Dedifferentiated amniotic fluid mesenchymal stem cell (primary cell): ENCODE measurements at regions not wholly inside any gene's neighbourhood (a gene's known extent, or its start where the extent isn't known, plus 50 kb on each side); places are given as distances from the start of the nearest gene placed in this dataset.
"Not testable (repeated sequence)": the region's sequence is repeated elsewhere in the genome, so short reads cannot be mapped to it uniquely, and the experiment has no call there.

ENCODE experiments used
- DNase-seq: peaks from one replicate; pipeline ENCODE4 v3.0.0-alpha.2; 2016; ENCODE audit errors: extremely low spot score

DNA sequence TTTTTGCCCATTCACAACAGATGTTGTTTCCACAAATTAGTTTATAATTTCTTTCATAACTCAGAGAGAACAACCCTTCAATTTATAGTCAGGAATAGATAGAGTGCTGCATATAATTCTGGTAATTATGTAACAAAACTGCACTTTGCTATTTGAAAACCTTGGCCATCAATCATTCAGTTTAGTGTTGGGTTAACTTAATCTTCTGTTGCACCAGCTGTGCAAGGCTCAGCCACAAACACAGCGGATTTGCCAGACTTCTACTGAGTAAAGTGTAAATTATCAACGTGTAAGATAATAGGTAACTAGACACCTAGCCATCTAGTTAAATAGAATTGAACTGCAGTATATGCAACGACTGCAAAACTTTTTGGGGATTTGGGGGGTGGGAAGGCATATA lies 1064.3 kb upstream of the EPHA6 start:
- no peak for DNase-seq

DNA sequence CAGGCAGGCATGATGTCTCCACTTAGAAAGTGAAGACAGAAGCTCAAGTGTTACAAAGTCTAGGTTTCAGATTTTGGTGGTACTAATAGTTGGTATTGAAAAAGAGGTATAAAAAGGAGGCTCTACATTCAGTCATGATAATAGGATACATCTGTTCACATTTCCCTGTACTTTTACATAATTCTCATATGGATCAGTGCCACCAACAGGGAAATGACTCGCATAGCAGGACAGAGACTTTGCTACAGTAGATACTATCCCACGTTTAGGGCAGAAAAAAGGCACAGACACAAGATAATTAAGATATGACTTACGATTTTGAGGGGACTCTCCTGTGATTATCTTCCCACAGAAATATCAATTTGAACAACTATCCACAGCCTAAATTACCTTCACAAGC lies 1062.9 kb upstream of the EPHA6 start:
- no peak for DNase-seq

DNA sequence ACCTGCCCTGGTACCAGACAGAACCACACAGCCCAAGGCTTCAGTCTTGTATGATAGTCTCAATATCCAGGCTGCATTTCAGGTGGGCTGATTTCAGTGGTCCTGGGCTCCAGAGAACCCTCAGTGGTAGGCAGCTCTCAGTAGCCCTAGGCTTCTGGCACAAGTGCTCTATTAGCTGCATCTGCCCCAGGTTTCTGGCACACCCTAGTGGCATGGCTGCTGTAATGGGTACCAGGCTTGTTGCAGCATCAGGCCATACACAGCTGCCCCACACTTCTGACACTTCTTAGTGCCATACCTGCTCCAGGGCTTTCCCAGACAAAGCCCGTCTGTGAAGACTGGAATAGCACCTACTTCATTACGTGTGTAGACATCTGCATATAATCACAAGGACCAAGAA lies 1062.2 kb upstream of the EPHA6 start:
- DNase-seq, result no peak

DNA sequence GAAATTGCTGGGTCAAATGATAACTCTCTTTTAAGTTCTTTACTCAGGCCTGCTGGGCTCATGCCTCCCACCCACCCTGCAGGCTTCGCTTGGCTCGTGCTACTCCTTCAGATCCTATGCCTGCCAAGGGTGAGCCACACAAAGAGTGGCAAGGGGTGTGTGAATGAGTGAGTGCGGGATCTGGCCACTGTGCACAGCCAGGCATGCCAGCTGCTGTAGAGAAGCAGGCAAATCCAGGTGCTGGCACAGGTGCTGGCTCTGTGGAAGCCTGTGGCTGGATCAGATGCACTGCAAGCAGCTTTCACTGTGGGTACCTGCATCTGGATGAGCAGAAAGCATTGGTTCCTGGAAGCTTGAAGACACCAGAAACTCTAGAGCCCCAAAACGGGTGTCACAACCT lies 1055.7 kb upstream of the EPHA6 start:
- DNase-seq, result no peak

DNA sequence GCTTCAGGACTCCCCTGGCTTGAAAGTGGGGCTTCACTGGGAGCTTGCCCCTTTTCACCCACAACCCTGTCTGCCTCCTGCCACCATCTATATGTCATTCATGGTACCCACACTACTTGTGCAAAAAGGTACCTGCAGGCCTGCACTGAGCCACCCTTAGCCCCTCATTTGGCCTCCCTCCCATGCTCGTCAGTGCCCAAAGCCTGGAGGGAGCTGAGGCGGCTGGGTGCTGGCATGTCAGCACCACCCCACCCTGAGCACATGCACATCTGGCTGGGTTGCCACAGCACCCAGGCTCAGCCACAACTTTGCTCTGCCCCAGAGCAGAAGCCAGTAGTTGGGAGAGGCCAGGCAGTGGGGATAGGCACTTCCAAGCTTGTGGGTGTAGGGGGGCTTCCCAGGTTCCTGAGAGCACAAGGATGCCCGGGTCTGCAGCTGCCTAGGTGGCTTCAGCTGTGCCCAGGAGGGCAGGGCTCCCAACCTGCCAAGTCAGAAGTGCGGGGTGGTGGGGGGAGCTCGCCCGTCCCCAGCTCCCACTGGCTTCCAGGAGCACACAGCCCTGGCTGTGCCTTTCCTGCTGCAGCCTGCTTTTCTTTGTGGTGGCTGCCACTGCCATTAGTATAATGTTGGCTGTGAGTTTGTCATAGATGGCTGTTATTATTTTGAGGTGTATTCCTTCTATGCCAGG lies 1054.6 kb upstream of the EPHA6 start:
- no peak for DNase-seq

DNA sequence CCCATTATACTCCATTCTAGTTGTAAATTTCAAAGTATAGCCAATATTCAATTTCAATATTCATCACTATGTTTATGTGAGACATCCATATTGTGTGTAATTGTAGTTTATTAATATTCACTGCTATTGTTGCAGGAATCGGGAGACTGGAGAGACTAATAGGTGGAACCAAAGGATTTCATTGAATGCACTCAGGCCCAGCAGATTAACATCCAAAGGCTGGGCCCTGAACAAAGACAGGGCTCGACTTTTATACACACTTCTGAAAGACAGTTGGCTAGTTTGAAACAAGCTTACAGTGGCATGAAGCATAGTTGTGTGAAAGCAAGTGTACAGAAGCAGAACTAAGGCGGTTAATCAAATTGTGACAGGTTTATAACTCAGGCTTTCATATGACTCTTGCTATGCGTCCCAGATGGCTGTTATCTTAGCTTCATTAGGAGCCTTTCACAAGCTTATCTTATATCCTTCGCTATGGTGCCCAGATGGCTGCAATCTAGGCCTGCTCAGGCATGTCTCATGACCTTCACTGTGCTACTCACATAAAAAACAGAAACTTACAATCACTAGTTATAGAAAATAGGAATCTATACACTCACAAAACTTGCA lies 1038.8 kb upstream of the EPHA6 start:
- no peak for DNase-seq

DNA sequence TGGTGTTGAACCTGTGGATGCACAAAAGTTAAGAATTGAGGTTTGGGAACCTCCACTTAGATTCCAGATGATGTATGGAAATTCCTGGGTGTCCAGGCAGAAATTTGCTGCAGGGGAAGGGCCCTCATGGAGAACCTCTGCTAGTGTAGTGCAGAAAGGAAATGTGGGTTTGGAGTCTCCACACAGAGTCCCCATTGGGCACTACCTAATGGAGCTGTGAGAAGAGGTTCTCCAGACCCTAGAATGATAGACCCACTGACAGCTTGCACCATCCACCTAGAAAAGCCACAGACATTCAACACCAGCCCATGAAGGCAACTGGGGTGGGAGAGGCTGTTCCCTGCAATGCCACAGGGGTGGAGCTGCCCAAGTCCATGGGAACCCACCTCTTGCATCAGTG lies 1032.8 kb upstream of the EPHA6 start:
- DNase-seq, result no peak

DNA sequence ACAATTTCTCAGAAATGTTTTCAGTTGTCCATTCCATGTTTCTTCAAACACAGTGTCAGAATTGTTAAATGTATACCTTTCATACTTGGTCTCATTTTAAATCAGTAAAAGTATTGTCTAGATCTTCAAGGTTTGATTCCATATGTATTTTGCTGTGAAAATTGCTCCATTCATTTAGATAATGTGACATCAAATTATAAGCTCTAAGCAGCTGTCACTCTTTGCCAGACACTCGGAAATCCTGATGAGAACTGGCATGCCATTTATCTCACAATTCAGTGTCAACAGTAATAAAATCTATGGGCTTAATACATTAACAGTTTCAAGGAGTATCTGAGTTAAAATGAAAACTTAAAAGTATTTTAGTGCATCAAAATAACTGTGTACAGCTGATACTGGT lies 1025.3 kb upstream of the EPHA6 start:
- DNase-seq, result no peak

DNA sequence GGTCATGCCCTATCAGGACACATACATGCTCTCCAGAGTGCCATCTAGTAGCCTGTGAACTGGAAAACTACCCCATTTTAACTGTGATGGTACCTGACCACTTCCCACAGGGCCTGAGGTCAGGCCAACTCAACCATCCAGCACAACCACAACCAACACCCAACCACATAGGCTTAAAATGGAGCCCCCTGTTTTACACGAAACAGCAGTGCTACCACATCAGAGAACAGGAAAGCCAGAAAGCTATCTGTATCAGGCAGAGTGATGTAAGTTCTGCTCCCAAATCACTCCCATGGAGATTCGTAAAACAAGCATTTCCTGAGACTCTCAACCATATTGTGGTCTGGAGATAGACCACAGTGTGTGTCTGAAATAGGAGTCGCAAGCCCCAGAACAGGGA lies 1017.3 kb upstream of the EPHA6 start:
- DNase-seq, result no peak

DNA sequence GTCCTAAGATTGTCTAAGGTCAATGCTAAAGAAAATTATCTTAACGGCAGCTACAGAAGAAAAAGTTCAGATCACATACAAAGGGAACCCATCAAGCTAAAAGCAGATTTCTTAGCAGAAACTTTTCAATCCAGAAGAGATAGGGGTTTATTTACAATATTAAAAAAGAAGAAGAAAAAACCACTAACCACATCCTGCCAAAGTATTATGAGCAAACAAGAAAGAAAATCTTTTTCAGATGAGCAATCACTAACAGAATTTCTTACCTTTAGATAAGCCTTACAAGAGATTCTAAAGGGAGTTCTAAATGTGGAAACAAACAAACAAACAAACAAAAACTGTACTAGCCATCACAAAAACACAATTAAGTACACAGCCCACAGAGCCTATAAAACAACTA lies 1015.8 kb upstream of the EPHA6 start:
- DNase-seq, result no peak

DNA sequence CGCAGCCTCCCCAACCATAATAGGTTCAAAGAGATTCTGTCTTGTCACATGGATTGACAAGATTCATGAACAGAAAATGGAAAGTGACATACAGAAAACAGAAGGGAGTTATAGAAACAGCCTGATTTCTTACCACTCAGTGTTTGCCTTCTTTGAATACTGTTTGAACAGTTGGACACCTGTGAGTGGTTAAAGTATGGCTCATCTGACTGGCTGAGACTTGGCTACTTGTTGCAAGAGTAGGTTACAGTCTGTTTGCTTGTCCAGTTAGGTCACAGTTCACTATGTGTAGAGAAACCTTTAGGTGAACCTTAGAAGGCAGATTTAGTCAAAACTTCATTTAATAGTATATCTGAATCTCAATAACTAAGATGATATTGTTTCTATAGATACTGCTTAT lies 1003.9 kb upstream of the EPHA6 start:
- no peak for DNase-seq

DNA sequence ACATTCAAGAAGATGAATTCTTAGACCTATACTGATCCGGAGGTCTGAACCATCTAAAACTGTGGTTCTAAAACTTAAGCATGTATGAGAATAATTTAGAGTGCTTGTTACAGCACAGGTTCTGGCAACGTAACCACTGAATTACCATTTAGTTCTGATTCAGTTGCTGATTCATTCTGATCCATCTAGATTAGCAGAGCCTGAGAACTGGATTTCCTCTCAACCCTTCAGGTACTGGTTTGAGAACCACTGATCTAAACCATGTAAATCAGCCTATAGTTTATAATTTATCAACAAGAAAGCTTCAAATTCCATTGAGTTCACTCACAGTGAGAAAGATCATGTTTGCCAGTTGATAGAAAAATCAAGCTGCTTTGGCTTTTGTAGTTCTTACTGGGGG lies 1001.1 kb upstream of the EPHA6 start:
- no peak for DNase-seq

DNA sequence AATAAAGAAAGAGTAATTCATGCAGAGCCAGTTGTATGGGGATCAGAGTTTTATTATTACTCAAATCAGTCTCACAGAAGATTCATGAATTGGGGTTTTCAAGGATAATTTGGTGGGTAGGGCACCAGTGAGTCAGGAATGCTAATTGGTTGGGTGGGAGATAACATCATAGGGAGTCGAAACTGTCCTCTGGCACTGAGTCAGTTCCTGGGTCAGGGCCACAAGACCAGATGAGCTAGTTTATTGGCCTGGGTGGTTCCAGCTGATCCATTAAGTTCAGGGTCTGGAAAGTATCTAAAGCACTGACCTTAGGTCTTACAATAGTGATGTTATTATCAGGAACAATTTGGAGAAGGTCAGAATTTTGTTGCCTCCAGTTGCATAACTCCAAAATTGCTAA lies 998.6 kb upstream of the EPHA6 start:
- DNase-seq, result no peak

DNA sequence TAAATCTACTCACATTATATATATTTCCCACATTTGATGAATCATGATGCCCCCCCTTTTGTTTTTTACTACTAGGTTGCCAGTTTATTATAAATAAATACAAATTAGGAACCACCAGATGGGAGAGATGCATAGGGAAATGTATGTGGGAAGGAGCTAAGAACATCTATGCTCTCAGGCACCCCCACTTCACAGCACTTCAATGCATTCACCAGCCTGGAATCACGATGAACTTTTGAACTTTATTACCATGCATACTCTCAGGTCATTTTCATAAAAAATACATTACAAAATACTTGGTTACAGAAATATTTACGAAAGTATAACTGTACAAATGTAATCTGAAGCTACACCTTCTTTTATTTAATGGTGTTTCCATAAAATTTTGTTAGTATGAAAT lies 988.0 kb upstream of the EPHA6 start:
- no peak for DNase-seq

DNA sequence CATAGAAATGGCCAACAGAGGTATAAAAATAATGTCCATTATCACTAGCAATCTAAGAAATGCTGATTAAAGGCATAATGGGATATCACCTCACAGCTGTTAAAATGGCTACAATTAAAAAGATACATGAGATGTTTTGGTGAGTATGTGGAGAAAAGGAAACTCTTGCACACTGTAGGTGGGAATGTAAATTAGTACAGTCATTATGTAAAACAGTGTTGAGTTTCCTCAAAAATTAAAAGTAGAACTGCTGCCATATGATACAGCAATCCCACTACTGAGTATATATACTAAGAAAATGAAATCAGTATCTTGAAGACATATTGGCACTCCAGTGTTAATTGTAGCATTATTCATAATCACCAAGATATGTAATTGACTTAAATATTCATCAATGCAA lies 982.2 kb upstream of the EPHA6 start:
- DNase-seq, result no peak

DNA sequence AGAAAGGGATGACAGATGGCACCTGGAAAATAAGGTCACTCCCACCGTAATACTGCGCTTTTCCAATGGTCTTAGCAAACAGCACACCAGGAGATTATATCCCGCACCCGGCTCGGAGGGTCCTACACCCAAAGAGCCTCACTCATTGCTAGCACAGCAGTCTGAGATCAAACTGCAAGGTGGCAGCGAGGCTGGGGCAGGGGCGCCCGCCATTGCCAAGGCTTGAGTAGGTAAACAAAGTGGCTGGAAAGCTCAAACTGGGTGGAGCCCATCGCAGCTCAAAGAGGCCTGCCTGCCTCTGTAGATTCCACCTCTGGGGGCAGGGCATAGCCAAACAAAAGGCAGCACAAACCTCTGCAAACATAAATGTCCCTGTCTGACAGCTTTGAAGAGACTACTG lies 953.8 kb upstream of the EPHA6 start:
- not testable (repeated sequence) for DNase-seq

DNA sequence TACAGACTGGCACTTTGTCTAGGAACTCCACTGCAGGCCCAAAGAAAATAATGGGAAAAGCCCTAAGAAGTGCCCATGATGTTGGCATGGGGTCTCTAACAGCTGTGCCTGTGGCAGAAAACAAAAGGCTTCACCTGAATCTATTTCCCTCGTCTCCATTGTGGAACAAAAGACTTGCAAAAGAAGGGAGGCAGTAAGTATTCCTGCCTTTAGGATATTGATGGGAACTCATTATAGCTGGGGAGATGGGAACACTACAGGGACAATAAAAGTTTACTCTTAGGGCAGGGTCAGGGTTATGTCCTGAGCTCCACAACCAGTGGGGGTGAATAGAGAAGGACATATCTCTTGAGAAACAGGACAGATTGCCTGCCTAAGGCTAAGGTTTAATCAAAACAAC lies 930.6 kb upstream of the EPHA6 start:
- DNase-seq, result no peak

DNA sequence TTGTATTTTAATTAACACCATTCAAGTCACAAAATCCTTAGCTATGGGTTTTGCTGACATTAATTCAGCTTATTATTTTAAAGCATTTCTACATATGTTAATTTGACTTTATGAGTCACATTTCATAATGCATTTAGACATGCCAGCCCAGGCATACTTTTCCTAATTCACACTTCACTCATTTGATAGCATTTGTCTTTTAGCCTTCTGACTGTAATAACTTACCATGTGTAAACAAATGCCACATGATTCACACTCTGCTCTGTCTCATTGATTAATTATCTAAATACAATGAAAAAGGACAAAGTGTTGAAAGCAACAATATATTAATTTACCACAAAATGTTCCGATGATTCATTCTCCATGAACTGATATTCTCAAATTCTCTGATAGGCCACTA lies 927.8 kb upstream of the EPHA6 start:
- DNase-seq, result no peak

DNA sequence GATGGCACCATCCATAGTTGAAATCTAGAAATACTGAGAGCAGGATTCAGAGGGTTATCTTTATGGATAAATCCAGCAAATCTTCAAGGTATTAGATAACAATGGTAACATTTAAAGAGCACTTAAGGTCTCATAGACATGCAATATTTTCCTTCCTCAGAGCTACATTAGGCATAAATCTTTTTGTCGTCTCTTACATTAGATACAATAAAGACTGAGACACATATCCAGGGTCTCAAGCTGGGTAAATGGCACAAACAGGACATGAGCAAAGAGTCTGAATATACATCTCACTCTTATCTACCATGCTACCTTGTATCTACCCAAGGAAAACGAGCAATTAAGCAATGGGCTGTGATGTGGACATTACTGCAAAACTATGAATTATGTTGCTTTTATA lies 927.3 kb upstream of the EPHA6 start:
- no peak for DNase-seq

DNA sequence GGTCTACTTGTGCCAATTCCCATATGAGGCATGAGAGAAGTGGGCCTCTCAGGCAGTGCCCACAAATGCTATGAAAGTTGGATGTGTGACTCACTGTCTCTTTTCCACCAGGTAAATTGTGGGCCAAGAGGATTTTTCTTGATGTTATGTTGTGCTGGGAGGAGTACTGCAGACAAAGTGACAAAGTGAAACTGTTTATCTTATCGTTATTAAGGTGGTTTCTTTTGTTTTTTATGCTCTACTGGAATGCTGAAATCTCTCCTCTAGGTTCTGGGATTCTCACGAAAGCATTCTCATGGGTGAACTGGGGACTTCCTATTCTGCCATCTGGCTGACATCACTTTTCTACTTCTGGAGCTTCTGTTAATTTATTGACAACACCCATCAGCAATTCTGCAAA lies 919.6 kb upstream of the EPHA6 start:
- no peak for DNase-seq

DNA sequence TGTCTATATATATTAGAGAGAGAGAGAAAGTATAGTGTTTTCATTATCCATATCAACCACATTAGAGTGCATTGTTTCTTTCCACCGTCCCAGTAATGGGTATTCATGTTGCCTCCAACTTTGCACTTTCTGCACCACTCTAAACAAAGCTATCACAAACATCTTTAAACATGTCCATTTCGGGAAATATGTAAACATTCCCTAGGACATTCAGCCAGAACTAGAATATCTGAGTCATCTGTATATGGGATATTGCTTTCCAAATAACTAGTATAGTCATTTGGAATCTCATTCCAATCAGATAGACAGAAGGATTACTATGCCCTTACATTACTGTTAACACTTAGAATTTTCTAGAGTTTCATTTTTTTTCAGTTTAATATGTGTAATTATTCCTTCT lies 914.9 kb upstream of the EPHA6 start:
- no peak for DNase-seq

DNA sequence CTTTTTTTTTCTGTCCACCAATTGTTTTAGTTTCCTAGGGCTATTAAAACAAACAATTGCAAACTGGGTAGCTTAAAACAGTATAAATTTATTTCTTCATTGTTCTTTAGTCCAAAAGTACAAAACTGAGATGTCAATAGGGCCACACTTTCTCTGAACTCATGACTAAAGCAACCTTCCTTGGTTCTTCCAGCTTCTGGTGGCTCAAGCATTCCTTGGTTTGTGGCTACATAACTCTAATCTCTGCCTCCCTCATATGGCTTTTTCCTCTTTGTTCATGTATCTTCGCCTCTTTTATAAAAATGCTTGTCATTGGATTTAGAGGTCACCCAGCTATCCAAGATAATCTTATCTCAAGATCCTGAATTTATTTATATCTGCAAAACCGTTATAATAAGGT lies 914.5 kb upstream of the EPHA6 start:
- no peak for DNase-seq

DNA sequence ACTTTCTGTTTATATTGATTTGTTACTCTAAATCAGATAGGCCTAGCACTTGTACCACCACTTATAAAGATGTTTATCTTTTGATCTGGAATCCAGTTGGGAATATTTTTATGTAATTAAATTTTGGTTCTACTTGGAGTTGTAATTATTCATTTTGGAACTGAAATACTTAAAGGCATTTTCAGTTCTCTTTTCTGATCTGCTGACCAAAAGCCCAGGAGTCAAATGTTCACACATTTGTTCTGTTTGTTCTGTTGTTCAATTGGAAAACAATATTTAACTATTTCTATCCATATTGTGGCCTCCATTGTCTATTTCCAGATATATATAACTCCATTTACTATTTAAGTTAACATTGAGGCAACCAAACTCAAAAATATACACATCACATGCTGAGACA lies 912.4 kb upstream of the EPHA6 start:
- no peak for DNase-seq

DNA sequence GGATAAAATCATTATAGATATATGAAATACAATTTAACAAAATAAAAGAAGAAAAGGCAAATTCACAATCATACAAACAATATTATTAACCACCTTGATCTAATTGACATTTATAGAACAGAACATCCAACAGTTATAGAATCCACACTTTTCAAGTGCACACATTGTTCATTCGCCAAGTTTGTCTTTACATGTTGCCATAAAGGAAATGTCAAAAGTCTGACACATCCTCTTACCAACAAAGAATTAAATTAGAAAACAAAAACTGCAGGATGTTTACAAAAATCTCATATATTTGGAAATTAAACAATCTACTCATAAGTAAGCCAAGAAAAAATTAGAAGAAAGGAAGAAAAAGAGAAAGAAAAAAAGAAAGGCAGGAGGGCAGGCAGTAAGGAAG lies 909.2 kb upstream of the EPHA6 start:
- no peak for DNase-seq
